ENCODE measurements at regions not wholly inside any gene's neighbourhood (a gene's known extent, or its start where the extent isn't known, plus 50 kb on each side); places are given as distances from the start of the nearest gene placed in this dataset.

DNA sequence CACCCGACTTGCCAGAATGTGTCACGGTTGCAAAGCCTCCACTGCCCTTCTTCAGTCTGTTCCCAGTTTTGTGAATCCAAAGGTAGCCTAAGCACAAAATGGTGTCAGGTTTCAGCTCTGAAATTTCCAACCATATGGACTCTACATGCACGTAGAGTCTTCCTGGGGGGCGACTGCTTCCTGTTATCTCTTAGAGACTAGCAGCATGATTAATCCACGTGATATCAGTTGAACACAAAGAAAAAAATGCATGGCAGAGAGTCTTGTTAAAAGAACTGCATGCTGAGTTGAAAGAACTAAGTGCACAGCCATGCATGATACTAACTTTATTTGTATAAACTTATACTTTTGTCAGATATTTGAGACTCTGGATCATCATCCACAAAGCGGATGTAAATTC is 404.4 kb downstream of the SOCS6 start:
- TF ChIP-seq, protein P1, sequence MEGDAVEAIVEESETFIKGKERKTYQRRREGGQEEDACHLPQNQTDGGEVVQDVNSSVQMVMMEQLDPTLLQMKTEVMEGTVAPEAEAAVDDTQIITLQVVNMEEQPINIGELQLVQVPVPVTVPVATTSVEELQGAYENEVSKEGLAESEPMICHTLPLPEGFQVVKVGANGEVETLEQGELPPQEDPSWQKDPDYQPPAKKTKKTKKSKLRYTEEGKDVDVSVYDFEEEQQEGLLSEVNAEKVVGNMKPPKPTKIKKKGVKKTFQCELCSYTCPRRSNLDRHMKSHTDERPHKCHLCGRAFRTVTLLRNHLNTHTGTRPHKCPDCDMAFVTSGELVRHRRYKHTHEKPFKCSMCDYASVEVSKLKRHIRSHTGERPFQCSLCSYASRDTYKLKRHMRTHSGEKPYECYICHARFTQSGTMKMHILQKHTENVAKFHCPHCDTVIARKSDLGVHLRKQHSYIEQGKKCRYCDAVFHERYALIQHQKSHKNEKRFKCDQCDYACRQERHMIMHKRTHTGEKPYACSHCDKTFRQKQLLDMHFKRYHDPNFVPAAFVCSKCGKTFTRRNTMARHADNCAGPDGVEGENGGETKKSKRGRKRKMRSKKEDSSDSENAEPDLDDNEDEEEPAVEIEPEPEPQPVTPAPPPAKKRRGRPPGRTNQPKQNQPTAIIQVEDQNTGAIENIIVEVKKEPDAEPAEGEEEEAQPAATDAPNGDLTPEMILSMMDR (IDR thresholded peaks at IDR 0.05) = no peak
- no peak for TF ChIP-seq POLR2A (IDR thresholded peaks at IDR 0.05)
- TF ChIP-seq EP300 (IDR thresholded peaks at IDR 0.05) = no peak

Measured in suprapubic skin (tissue), 3 donors.